NB4 (cell line): ENCODE measurements at regions not wholly inside any gene's neighbourhood (a gene's known extent, or its start where the extent isn't known, plus 50 kb on each side); places are given as distances from the start of the nearest gene placed in this dataset.

Source experiments
- MYC ChIP-seq: IDR thresholded peaks from 2 replicates; pipeline ENCODE4 v1.6.1; 2011; ENCODE audit warnings: low read depth, low read length
- POLR2A ChIP-seq: IDR thresholded peaks from 2 replicates; pipeline ENCODE4 v1.6.1; 2011; ENCODE audit warnings: mild to moderate bottlenecking; ENCODE audit not compliant: insufficient read length; ENCODE audit errors: extremely low read depth
- TF ChIP-seq, protein P1 (sequence below): IDR thresholded peaks from one replicate; pipeline ENCODE4 v1.5.1; 2012; ENCODE audit warnings: low read depth, low read length
- TF ChIP-seq, protein P2 (sequence below): IDR thresholded peaks from 2 replicates; pipeline ENCODE4 v1.6.1; 2011; ENCODE audit warnings: low read depth, low read length

- TF ChIP-seq, protein P1, sequence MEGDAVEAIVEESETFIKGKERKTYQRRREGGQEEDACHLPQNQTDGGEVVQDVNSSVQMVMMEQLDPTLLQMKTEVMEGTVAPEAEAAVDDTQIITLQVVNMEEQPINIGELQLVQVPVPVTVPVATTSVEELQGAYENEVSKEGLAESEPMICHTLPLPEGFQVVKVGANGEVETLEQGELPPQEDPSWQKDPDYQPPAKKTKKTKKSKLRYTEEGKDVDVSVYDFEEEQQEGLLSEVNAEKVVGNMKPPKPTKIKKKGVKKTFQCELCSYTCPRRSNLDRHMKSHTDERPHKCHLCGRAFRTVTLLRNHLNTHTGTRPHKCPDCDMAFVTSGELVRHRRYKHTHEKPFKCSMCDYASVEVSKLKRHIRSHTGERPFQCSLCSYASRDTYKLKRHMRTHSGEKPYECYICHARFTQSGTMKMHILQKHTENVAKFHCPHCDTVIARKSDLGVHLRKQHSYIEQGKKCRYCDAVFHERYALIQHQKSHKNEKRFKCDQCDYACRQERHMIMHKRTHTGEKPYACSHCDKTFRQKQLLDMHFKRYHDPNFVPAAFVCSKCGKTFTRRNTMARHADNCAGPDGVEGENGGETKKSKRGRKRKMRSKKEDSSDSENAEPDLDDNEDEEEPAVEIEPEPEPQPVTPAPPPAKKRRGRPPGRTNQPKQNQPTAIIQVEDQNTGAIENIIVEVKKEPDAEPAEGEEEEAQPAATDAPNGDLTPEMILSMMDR: no peak
- TF ChIP-seq POLR2A (no peak), MYC (no peak)
- TF ChIP-seq, protein P2, sequence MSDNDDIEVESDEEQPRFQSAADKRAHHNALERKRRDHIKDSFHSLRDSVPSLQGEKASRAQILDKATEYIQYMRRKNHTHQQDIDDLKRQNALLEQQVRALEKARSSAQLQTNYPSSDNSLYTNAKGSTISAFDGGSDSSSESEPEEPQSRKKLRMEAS: no peak
Measured at GRCh38 chr2:18219676-18220075, 340.8 kb downstream of the RDH14 start.
